Retina (tissue), 1 donor: ENCODE measurements at regions not wholly inside any gene's neighbourhood (a gene's known extent, or its start where the extent isn't known, plus 50 kb on each side); places are given as distances from the start of the nearest gene placed in this dataset.

ENCODE experiments used
- DNase-seq: peaks from one replicate; pipeline ENCODE4 v3.0.0-alpha.2; 2016

- no peak for DNase-seq
Observed at GRCh38 chr16:85971902-85972638, 73.1 kb downstream of the IRF8 start.

- DNase-seq, result no peak
Observed at GRCh38 chr16:85974428-85975375, 75.7 kb downstream of the IRF8 start.

GRCh38 chr16:85975451-85975981, 76.6 kb downstream of the IRF8 start:
- no peak for DNase-seq

GRCh38 chr16:85978291-85978775, 79.4 kb downstream of the IRF8 start:
- DNase-seq, result no peak

- DNase-seq, result no peak
Observed at GRCh38 chr16:85978976-85979375, 80.0 kb downstream of the IRF8 start.

- no peak for DNase-seq
Observed at GRCh38 chr16:85979605-85980004, 80.6 kb downstream of the IRF8 start.

- no peak for DNase-seq
Observed at GRCh38 chr16:85980686-85981085, 81.7 kb downstream of the IRF8 start.

- DNase-seq, result no peak
Observed at GRCh38 chr16:85981826-85982562, 83.0 kb downstream of the IRF8 start.

GRCh38 chr16:85982563-85982939, 83.6 kb downstream of the IRF8 start:
- no peak for DNase-seq

- DNase-seq, result no peak
Observed at GRCh38 chr16:85983064-85983463, 84.1 kb downstream of the IRF8 start.

- no peak for DNase-seq
Observed at GRCh38 chr16:85983606-85984230, 84.8 kb downstream of the IRF8 start.

GRCh38 chr16:85984231-85984880, 85.4 kb downstream of the IRF8 start:
- no peak for DNase-seq

- no peak for DNase-seq
Observed at GRCh38 chr16:85984947-85985451, 86.0 kb downstream of the IRF8 start.

GRCh38 chr16:85986931-85987749, 88.2 kb downstream of the IRF8 start:
- no peak for DNase-seq

- no peak for DNase-seq
Observed at GRCh38 chr16:85987750-85988078, 88.8 kb downstream of the IRF8 start.

- no peak for DNase-seq
Observed at GRCh38 chr16:85988306-85988705, 89.3 kb downstream of the IRF8 start.

- no peak for DNase-seq
Observed at GRCh38 chr16:85988723-85989313, 89.9 kb downstream of the IRF8 start.

GRCh38 chr16:85989376-85989775, 90.4 kb downstream of the IRF8 start:
- DNase-seq, result no peak

GRCh38 chr16:85989863-85990643, 91.1 kb downstream of the IRF8 start:
- DNase-seq, result no peak

- DNase-seq, result no peak
Observed at GRCh38 chr16:85990861-85991301, 91.9 kb downstream of the IRF8 start.
